Heart left ventricle (tissue), 16 donors: ENCODE measurements at regions not wholly inside any gene's neighbourhood (a gene's known extent, or its start where the extent isn't known, plus 50 kb on each side); places are given as distances from the start of the nearest gene placed in this dataset.

Experiments used
- ATAC-seq, 4 donors: fragments of 200-7000 bp; cut with Tn5 transposase; one replicate each; pipeline ENCODE4 v1.9.1; 2020 to 2022; ENCODE audit warnings: moderate library complexity in 4 of 4, mild to moderate bottlenecking in 3 of 4, moderate number of reproducible peaks in 1 of 4
- DNase-seq, 5 donors: peaks; one replicate each; pipeline ENCODE4 v3.0.0-alpha.2; 2020
- H3K27ac ChIP-seq, 12 donors: fragments of 200-600 bp; sonication (generic) in 4 of 12; one replicate each; pipeline versions ENCODE4 v1.5.0 to v1.8.0; 2016 to 2022; ENCODE audit warnings: mild to moderate bottlenecking in 2 of 12
- H3K27me3 ChIP-seq, 9 donors: fragments of 200-600 bp; sonication (generic) in 2 of 9; one replicate each; pipeline versions ENCODE4 v1.5.1 to v1.8.0; 2016 to 2022; ENCODE audit warnings: mild to moderate bottlenecking in 3 of 9
- H3K36me3 ChIP-seq, 9 donors: fragments of 200-600 bp; sonication (generic) in 2 of 9; one replicate each; pipeline versions ENCODE4 v1.5.0 to v1.8.0; 2018 to 2022; ENCODE audit warnings: mild to moderate bottlenecking in 2 of 9
- H3K4me1 ChIP-seq, 12 donors: fragments of 200-600 bp; sonication (generic) in 4 of 12; one replicate each; pipeline versions ENCODE4 v1.5.0 to v1.8.0; 2016 to 2022; ENCODE audit warnings: mild to moderate bottlenecking in 3 of 12
- H3K4me3 ChIP-seq, 12 donors: fragments of 200-600 bp; sonication (generic) in 4 of 12; one replicate each; pipeline versions ENCODE4 v1.5.0 to v1.8.0; 2017 to 2022; ENCODE audit warnings: mild to moderate bottlenecking in 9 of 12, moderate library complexity in 4 of 12
- H3K9me3 ChIP-seq, 12 donors: fragments of 200-600 bp; sonication (generic) in 4 of 12; one replicate each; pipeline versions ENCODE4 v1.5.0 to v1.8.0; 2016 to 2022; ENCODE audit warnings: mild to moderate bottlenecking in 1 of 12
- POLR2A ChIP-seq, 2 donors: fragments of 450-650 bp; IDR thresholded peaks; one replicate each; pipeline ENCODE4 v1.6.1; 2017; ENCODE audit warnings: antibody characterized with exemption in 2 of 2, mild to moderate bottlenecking in 2 of 2, moderate library complexity in 2 of 2
- WGBS, 4 donors: extraction: QIAGEN DNeasy Blood & Tissue Kit in 2 of 4; methylation state at CpG; one replicate each; pipeline versions ENCODE4 v1.1.5 to v1.1.7; 2013 to 2018; 5-methylcytosine and 5-hydroxymethylcytosine counted together
- intact Hi-C, 10 donors: fragments of 100-400 bp; cut with DNase I; formaldehyde crosslinking; loops; one replicate each; pipeline versions ENCODE4 v1.11.1 to v1.14.2; 2022
- TF ChIP-seq, protein P1 (sequence below), 12 donors: fragments of 200-600 bp; sonication (generic) in 4 of 12; IDR thresholded peaks; one replicate each; pipeline versions ENCODE4 v1.5.0 to v1.8.0; 2018 to 2022; ENCODE audit warnings: antibody characterized with exemption in 12 of 12, mild to moderate bottlenecking in 5 of 12
- donor health status: ischemic (EF 13 %, LVEDD 7.1; RV severe dilation, severe dysfunction).
- donor health status: healthy with polysubstance abuse.
- donor health status: DM: no; HTN: yes; CAD: no.
- donor health status: DM: no; HTN: no; CAD: no.
- donor health status: ischemic (EF 25% LVEDD 6.9; RV normal size, moderate dysfunction).
- donor health status: ischemic (EF 25% LVEDD 5.7; RV mildly dilated, moderate dysfunction).
- donor health status: healthy.
- donor health status: DM: yes; HTN: yes; CAD: no.
- donor health status: ischemic (EF 35%, LVEDD 5.7; RV mildly dilated, moderate dysfunction).
- donor health status: nonischemic (EF 11% LVEDD 7.7; RV severe dilation, severe dysfunction).
- donor health status: DM: yes; HTN: yes; CAD: no.
- donor health status: PGD.
- donor health status: ischemic (EF 29% LVEDD 5.4; RV normal size, mild dysfunction).
- donor health status: nonischemic (EF 23%, LVEDD 6.1; RV moderate dilation, normal function).

- no peaks in the 10 kb centered on the region for H3K27me3 ChIP-seq
- no peaks in the 10 kb centered on the region for H3K4me1 ChIP-seq
- TF ChIP-seq POLR2A (IDR thresholded peaks at IDR 0.05): no peak
- TF ChIP-seq, protein P1, sequence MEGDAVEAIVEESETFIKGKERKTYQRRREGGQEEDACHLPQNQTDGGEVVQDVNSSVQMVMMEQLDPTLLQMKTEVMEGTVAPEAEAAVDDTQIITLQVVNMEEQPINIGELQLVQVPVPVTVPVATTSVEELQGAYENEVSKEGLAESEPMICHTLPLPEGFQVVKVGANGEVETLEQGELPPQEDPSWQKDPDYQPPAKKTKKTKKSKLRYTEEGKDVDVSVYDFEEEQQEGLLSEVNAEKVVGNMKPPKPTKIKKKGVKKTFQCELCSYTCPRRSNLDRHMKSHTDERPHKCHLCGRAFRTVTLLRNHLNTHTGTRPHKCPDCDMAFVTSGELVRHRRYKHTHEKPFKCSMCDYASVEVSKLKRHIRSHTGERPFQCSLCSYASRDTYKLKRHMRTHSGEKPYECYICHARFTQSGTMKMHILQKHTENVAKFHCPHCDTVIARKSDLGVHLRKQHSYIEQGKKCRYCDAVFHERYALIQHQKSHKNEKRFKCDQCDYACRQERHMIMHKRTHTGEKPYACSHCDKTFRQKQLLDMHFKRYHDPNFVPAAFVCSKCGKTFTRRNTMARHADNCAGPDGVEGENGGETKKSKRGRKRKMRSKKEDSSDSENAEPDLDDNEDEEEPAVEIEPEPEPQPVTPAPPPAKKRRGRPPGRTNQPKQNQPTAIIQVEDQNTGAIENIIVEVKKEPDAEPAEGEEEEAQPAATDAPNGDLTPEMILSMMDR (IDR thresholded peaks at IDR 0.05): no peak
- no peaks in the 10 kb centered on the region for H3K36me3 ChIP-seq
- 69 to 80% (median 77%) methylated on average over 2 of the region's 2 CpGs for WGBS, 4 donors
- DNase-seq (no peak), ATAC-seq (no peak)
- no peak overlapping the region for H3K27ac ChIP-seq
- intact Hi-C loops: loop anchor here in 1 of 10 donors (10.0 kb wide), 1 partner anchor 702 kb away; no protein-coding TSS in a partner anchor
- H3K4me3 ChIP-seq: no peak overlapping the region
- H3K9me3 ChIP-seq: no peaks in the 10 kb centered on the region
Measured at GRCh38 chr4:33532821-33533220, 2711.5 kb downstream of the ARAP2 start.

- WGBS, 4 donors: 80 to 86% (median 84%) methylated on average over 4 of the region's 4 CpGs
Measured at GRCh38 chr4:33536898-33537297, 2707.4 kb downstream of the ARAP2 start.

DNA sequence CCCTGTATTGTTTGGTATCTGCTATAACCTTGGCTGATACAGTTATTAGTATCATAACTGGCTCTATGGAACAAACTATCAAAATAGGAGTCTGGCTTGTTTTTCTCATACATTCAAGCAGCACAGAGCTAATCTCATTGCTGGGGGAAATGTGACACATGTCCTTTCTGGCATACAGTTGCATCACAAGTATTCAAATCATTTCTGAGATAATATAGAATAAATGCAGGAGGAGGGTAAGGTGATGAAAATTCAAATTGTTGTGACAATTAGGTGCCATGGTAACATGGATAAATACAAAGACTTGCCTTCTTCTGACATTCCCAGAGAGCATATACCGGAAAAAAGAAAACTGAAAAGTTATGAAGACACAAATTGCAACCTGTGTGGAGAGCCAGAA is 2706.8 kb downstream of the ARAP2 start:
- no peaks in the 10 kb centered on the region for H3K4me1 ChIP-seq
- H3K27me3 ChIP-seq: no peaks in the 10 kb centered on the region
- TF ChIP-seq POLR2A (IDR thresholded peaks at IDR 0.05): no peak
- TF ChIP-seq, protein P1 (IDR thresholded peaks at IDR 0.05): no peak
- intact Hi-C loops: loop anchor here in 1 of 10 donors (10.0 kb wide), 1 partner anchor 697 kb away; no protein-coding TSS in a partner anchor
- H3K4me3 ChIP-seq: no peak overlapping the region
- DNase-seq (no peak), ATAC-seq (no peak)
- no peaks in the 10 kb centered on the region for H3K36me3 ChIP-seq
- no peaks in the 10 kb centered on the region for H3K9me3 ChIP-seq
- no peak overlapping the region for H3K27ac ChIP-seq
- WGBS, 4 donors: 42 to 61% (median 53%) methylated on average over 1 of the region's 1 CpG

More at GRCh38 chr4:33536898-33537297, 2707.4 kb downstream of the ARAP2 start:
- H3K4me3 ChIP-seq: no peak overlapping the region
- H3K36me3 ChIP-seq: no peaks in the 10 kb centered on the region
- intact Hi-C loops: loop anchor here in 1 of 10 donors (10.0 kb wide), 1 partner anchor 698 kb away; no protein-coding TSS in a partner anchor
- H3K27ac ChIP-seq: no peak overlapping the region
- no peaks in the 10 kb centered on the region for H3K4me1 ChIP-seq
- H3K9me3 ChIP-seq: no peaks in the 10 kb centered on the region
- ATAC-seq: no peak
- TF ChIP-seq POLR2A (IDR thresholded peaks at IDR 0.05): no peak
- TF ChIP-seq, protein P1 (IDR thresholded peaks at IDR 0.05): no peak
- H3K27me3 ChIP-seq: no peaks in the 10 kb centered on the region
- no peak for DNase-seq

GRCh38 chr4:33543941-33544450 is 2700.3 kb downstream of the ARAP2 start:
- Histone ChIP-seq H3K27ac (no peak overlapping the region), H3K9me3 (peaks cover 0 to 32% (median 12%) of the 10 kb centered on the region in 12 donors), H3K36me3 (no peaks in the 10 kb centered on the region), H3K4me3 (no peak overlapping the region), H3K4me1 (no peaks in the 10 kb centered on the region), H3K27me3 (no peaks in the 10 kb centered on the region)
- TF ChIP-seq, protein P1 (IDR thresholded peaks at IDR 0.05): no peak
- WGBS, 4 donors: 89 to 95% (median 93%) methylated on average over 3 of the region's 3 CpGs
- intact Hi-C loops: no loop called here
- ATAC-seq (no peak), DNase-seq (no peak)
